Skin epidermis (tissue), 12 donors: ENCODE measurements at regions not wholly inside any gene's neighbourhood (a gene's known extent, or its start where the extent isn't known, plus 50 kb on each side); places are given as distances from the start of the nearest gene placed in this dataset.

ENCODE experiments used
- H3K27ac ChIP-seq, 21 experiments: fragments of 200-600 bp; sonication (generic) in 11 of 21; one replicate each; pipeline ENCODE4 v1.5.0; 2020; ENCODE audit warnings: mild to moderate bottlenecking in 3 of 21, inconsistent platforms in 2 of 21, moderate library complexity in 2 of 21
- H3K4me3 ChIP-seq, 7 experiments: fragments of 200-600 bp; sonication (generic) in 2 of 7; one replicate each; pipeline ENCODE4 v1.5.0; 2020; ENCODE audit warnings: inconsistent platforms in 2 of 7, mild to moderate bottlenecking in 2 of 7, moderate library complexity in 1 of 7

GRCh38 chr1:55584526-55585401, 369.6 kb upstream of the USP24 start:
- Histone ChIP-seq H3K4me3 (no peak overlapping the region), H3K27ac (peak overlapping the region in 10 of 21 experiments; percentile 24 to 61 (median 38))

GRCh38 chr1:55582084-55582483, 366.9 kb upstream of the USP24 start:
- Histone ChIP-seq H3K27ac (peak overlapping the region in 13 of 21 experiments; percentile 17 to 75 (median 59)), H3K4me3 (no peak overlapping the region)

- H3K4me3 ChIP-seq = no peak overlapping the region
- peak overlapping the region in 13 of 21 experiments; percentile 17 to 81 (median 59) for H3K27ac ChIP-seq
Measured at GRCh38 chr1:55580845-55581332, 365.7 kb upstream of the USP24 start.

DNA sequence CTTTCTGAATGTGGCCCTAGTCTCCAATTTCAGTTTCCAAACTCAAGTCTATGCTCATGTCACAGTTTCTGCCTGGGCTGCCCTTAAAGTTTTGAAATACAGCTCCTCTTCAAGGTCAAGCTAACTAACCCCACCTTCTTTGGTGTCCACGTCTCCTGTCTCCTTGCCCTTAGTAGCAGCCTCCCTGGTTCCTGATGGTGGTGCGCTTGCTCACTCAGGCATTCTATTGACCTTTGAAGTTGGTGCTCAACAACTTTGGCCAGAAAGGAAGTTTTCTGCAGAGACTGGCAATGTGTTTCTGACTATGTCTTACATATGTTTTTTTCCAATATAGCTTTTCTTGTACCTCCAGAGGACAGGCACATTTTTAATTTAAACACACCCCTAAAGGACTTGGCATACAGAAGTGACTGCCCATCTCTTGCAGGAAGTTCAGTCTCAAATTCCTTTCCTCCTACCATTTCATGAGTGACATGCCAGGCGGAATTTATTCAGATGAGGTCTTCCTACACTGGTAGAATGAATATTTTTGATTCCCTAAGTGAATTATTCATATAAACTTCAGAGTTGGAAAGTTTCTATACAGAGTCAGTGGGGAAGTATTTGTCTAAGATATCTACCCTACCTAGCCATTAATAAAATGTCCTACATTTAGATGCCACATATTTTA, 364.3 kb upstream of the USP24 start:
- Histone ChIP-seq H3K27ac (peak overlapping the region in 1 of 21 experiments; percentile 45), H3K4me3 (no peak overlapping the region)

GRCh38 chr1:55578646-55579045, 363.5 kb upstream of the USP24 start:
- Histone ChIP-seq H3K27ac (no peak overlapping the region), H3K4me3 (no peak overlapping the region)

GRCh38 chr1:55575571-55576279, 360.6 kb upstream of the USP24 start:
- Histone ChIP-seq H3K4me3 (no peak overlapping the region), H3K27ac (peak overlapping the region in 3 of 21 experiments; percentile 34 to 40 (median 35))

- Histone ChIP-seq H3K27ac (peak overlapping the region in 2 of 21 experiments; percentile 22 to 34), H3K4me3 (no peak overlapping the region)
Measured at GRCh38 chr1:55574691-55575225, 359.6 kb upstream of the USP24 start.

DNA sequence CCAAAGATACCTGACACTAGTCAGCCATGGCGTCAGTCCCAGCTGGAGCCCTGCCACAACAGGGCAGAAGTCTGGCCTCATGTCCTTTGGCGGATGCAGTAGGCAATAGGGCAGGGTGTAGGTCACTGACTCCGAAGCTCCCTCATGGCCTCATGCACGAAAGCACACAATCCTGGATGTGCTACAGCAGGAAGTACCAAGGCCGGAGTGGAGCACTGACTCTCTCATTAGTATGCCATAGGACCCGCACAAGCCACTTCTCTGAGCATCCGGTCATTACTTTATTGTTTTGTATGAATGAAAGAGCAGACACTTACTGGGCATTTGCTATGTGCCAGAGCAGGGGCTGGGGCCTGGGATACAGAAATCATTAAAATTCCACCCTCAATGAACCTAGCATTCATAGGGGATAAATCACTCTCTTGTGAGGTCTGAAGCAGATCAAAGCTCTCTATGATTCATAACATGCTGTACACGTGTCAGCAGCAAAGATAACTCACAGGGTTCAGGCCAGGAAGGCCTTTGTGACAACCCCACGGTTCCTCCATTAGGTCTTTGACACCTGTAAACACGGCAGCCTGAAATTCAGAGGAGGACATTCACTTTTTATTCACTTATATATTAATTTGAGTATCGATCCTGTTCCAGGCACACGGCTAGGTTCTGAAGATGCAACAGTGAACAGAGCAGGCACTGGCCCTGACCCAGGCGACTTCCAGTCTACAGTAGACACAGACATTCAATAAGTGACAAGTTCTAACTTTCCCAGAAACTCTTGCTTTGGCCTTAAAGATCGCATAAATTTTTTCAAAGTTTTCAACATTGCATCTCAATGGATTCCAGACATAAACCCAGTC, 357.9 kb upstream of the USP24 start:
- Histone ChIP-seq H3K27ac (no peak overlapping the region), H3K4me3 (no peak overlapping the region)

DNA sequence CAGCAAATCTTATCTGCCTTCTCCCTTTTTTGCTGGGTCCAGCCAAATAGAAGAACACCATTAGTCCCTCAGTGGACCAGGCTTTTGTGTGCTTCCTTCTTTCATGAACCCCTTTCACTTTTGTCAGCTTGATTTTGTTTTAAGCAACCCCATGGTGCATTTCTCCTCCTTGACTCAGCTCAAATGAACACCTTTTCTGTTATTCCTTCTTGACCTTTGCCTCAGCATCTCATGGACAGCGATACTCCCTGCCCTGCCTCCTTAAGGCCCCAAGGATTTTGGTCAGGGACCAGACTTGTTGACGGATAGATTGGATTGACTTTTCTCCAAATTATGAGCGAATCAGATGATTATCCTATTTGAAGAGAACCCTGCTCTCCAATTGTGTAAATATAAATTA, 356.6 kb upstream of the USP24 start:
- Histone ChIP-seq H3K27ac (no peak overlapping the region), H3K4me3 (no peak overlapping the region)

DNA sequence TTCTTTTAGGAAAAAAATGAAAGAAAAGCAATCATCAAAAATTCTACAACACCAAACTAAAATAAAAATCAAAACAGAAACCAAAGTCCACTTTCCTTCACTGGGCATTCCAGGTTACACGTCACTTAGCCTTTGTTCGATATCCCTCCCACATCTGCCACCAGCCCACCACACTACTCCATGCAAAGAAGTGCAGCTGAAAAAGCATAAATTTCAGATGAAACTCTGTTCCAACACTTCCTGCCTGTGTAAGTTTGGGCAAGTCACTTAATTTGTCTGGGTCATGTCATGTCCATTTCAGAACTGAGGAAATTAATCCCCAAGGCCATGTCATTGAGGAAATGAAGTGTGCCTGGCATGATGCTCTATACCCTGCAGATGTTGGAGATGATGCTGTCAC, 354.3 kb upstream of the USP24 start:
- Histone ChIP-seq H3K4me3 (no peak overlapping the region), H3K27ac (no peak overlapping the region)

GRCh38 chr1:55568732-55569131, 353.6 kb upstream of the USP24 start:
- Histone ChIP-seq H3K27ac (no peak overlapping the region), H3K4me3 (no peak overlapping the region)

- peak overlapping the region in 7 of 21 experiments; percentile 2 to 60 (median 42) for H3K27ac ChIP-seq
- H3K4me3 ChIP-seq = no peak overlapping the region
Measured at GRCh38 chr1:55560266-55560665, 345.1 kb upstream of the USP24 start.

DNA sequence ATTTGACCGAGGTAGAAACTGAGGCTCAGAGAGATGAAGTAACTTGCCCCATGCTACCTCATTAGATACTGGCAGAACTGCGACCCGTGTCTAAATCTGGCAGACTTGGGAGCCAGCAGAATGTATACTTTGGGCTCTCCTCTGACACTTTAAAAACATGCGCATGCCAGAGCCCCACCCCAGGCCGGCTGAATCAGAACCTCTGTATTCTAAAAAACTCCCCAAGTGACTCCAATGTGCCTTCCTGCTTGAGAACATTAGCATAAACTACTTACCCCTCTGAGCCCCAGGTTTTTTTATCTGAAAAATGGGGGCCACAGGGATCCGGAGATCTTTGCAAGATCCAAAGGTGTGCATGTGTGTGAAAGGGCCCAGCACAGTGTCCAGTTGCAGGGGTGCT, 344.7 kb upstream of the USP24 start:
- Histone ChIP-seq H3K4me3 (no peak overlapping the region), H3K27ac (peak overlapping the region in 7 of 21 experiments; percentile 2 to 60 (median 20))

- H3K27ac ChIP-seq = peak overlapping the region in 7 of 21 experiments; percentile 20 to 71 (median 38)
- H3K4me3 ChIP-seq = no peak overlapping the region
Measured at GRCh38 chr1:55559161-55559611, 344.0 kb upstream of the USP24 start.

- Histone ChIP-seq H3K4me3 (no peak overlapping the region), H3K27ac (peak overlapping the region in 6 of 21 experiments; percentile 24 to 71 (median 47))
Measured at GRCh38 chr1:55558515-55558914, 343.4 kb upstream of the USP24 start.

- Histone ChIP-seq H3K4me3 (no peak overlapping the region), H3K27ac (no peak overlapping the region)
Measured at GRCh38 chr1:55555956-55556725, 341.0 kb upstream of the USP24 start.

DNA sequence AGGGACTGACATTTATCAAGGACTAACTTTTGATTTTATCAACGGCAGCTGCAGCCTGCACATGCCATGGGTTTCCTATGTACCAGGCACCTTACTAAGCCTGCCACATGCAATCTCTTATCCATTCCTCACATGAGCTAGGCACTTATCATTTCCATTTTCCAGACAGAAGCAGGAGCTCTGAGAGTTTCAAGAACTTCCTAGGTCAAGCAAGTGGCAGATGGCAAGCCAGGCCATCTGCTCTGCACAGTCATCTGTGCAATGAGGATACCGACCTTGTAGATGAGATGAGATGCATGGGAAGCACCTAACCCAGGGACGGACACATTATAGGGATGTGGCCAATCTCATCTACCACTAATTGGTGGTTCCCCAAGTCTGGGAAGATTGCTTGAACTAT, 339.4 kb upstream of the USP24 start:
- no peak overlapping the region for H3K4me3 ChIP-seq
- H3K27ac ChIP-seq = no peak overlapping the region

- no peak overlapping the region for H3K27ac ChIP-seq
- H3K4me3 ChIP-seq = no peak overlapping the region
Measured at GRCh38 chr1:55552636-55553035, 337.5 kb upstream of the USP24 start.
